GM12873 (cell line): ENCODE measurements at regions not wholly inside any gene's neighbourhood (a gene's known extent, or its start where the extent isn't known, plus 50 kb on each side); places are given as distances from the start of the nearest gene placed in this dataset.

ENCODE experiments used
- TF ChIP-seq, protein P1 (sequence below): IDR thresholded peaks from 2 replicates; pipeline ENCODE4 v1.5.1; 2012; ENCODE audit warnings: low read depth, mild to moderate bottlenecking, moderate library complexity, low read length, control low read depth; ENCODE audit not compliant: insufficient read depth; ENCODE audit errors: missing control alignments

DNA sequence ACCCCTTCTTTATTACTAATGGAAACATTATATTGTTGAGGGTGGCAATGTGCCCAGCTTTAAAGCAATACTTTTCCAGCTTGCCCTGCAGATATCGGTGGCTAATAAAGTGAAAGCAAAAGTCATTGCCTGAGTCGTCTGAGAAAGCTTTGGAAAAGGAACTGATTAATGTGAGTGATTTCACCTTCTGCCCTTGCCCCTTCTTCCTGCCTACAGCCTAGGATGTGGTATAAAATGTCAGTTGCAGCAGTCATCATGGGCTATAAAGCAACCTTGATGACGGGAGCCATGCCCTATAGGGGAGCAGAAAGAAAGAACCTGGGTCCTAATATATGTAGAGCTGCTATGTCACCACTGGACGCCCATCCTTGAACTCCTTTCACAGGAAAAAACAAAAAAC lies 132.4 kb upstream of the USP9X start:
- TF ChIP-seq, protein P1, sequence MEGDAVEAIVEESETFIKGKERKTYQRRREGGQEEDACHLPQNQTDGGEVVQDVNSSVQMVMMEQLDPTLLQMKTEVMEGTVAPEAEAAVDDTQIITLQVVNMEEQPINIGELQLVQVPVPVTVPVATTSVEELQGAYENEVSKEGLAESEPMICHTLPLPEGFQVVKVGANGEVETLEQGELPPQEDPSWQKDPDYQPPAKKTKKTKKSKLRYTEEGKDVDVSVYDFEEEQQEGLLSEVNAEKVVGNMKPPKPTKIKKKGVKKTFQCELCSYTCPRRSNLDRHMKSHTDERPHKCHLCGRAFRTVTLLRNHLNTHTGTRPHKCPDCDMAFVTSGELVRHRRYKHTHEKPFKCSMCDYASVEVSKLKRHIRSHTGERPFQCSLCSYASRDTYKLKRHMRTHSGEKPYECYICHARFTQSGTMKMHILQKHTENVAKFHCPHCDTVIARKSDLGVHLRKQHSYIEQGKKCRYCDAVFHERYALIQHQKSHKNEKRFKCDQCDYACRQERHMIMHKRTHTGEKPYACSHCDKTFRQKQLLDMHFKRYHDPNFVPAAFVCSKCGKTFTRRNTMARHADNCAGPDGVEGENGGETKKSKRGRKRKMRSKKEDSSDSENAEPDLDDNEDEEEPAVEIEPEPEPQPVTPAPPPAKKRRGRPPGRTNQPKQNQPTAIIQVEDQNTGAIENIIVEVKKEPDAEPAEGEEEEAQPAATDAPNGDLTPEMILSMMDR = no peak

DNA sequence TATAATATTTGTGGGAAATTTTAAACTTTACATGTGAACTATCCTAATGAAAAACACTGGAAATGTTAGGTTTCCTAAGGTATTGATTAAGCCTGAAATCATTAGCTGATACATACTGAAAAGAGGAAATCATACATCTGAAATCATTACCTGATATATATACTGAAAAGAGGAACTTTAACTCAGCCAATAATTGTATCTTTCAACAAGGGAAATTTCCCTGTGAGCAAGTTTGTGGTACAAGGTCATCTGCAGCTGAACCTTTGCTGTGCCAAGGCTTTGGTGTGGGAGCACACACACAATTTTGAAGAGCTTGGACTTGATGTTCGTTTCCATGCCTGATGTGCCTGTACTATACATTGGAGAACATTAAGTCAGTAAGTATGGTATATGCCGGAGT lies 131.9 kb upstream of the USP9X start:
- TF ChIP-seq, protein P1 = no peak

DNA sequence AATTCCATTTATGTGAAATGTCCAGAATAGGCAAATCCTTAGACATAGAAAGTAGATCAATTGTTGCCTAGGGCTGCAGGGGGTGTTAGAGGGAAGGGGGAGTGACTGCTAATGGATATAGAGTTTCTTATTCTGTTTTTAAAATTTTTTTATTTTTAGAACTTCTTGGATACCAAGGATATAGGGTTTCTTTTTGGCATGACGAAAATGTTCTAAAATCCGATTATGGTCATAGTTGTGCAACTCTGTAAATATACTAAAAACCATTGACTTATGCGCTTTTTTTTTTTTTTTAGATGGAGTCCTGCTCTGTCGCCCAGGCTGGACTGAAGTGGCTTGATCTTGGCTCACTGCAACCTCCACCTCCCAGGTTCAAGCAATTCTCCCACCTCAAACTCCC lies 125.2 kb upstream of the USP9X start:
- TF ChIP-seq, protein P1 = no peak

DNA sequence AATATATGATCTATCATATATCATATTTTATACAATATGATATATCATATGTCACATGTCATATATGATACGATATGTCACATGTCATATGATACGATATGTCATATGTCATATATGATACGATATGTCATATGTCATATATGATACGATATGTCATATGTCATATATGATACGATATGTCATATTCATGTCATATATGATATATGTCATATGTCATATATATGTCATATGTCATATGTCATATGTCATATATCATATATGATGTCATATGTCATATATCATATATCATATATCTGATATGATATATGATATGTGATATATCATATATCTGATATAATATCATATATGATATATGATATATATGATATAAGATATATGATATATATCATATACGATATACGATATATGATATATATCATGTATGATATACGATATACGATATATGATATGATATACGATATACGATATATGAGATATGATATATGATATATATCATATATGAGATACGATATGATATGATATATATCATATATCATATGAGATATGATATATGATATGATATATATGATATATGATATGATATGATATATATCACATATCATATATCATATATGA lies 122.3 kb upstream of the USP9X start:
- TF ChIP-seq, protein P1 = no peak

DNA sequence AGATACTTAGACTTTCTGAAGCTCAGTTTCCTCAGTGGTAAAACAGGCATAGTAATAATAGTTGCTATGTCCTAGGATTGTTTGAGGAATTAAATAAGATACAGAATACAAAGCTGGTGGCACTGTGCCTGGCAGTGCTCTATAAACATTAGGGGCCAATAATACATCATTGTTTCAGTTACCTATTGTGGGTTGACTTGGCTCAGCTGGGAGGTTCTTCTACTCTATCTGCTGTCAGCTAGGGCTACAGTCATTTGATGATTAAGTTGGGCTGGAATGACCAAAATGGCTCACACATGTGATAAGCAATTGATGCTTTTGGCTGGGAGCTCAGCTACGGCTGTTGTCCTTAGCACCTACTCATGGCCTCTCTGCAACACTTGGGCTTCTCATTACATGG lies 121.2 kb upstream of the USP9X start:
- TF ChIP-seq, protein P1 = no peak

DNA sequence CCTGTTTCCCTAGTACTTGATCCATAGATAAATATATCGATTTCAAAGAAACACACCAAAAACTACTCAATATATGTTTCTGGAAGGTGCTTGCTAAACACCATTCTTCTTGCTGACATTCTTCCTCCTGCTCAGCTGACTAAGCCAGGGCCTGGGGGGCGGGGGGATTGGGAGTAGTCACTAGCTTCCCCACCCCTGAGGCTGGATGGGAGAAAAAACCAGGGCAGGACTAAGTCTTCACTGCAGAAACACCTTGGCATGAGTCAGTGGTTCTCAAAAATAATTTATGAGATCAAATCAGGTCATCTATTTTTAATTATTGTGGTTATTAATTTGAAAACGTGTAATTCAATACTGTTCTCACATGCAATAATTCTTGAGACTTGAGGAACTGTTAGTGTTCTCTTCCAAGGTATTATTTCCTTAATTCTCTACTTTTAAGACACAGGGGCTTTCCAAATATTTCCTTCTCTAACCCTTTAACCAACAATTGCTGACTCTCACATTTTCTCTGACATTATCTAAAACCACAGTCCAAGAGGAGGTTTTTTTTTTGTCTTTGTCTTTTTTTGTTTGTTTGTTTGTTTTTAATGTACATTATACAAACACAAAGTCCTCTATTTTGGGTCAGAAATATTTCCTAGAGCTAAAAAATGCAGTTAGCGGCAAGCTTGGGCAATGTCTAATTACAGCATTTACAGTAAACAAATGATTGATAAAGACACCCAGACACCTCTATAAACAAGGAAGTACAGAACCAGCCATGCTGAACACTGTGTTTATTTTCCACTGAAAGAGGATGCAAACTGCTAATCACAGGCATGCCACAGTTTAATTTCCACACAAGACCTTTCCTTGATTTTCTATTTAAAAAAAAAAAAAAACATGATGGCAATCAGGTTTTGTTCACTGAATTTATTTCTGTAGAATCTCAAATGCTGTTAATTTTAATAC lies 120.3 kb upstream of the USP9X start:
- TF ChIP-seq, protein P1 = no peak

DNA sequence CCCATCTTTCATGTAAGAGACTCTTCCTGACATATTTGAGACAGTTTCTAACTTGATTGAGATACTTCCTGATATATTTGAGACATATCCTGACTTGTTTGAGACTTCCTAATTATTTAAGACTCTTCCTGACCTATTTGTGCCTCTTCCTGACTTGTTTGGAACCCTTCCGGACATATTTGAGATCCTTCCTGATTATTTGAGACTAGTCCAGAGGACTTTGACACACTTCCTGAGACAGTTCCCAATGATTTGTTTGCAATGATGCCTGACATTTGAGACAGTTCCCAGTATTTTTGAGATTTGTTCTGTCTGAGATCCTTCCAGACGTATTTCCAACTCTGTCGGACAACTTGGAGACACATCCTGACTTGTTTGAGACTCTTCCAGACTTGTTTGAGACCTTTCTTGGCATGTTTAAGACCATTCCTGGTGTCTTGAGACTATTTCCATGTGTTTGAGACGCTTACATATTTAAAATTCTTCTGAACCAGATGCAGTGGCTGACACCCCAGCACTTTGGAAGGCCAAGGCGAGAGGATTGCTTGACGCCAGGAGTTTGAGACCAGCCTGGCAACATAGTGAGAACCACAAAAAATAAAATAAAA lies 118.9 kb upstream of the USP9X start:
- TF ChIP-seq, protein P1 = no peak
